HepG2 (cell line): ENCODE measurements at regions not wholly inside any gene's neighbourhood (a gene's known extent, or its start where the extent isn't known, plus 50 kb on each side); places are given as distances from the start of the nearest gene placed in this dataset.

Experiments used
- ATAC-seq: fragments of 200-7000 bp; cut with Tn5 transposase; 3 replicates; pipeline ENCODE4 v1.9.1; 2020; ENCODE audit warnings: mild to moderate bottlenecking, moderate library complexity
- BruUV-seq: library from RNA; stranded (reverse); fragments of 400-500 nt; replicated peaks from 2 replicates; lab custom pipeline; 2021; lab: Mats Ljungman, UMichigan
- CTCF ChIA-PET: fragments of 300-600 bp; formaldehyde crosslinking; extraction: SDS; loops from one replicate; lab custom pipeline; 2021; ENCODE audit warnings: low total read pairs, inconsistent platforms, low intra/inter-chr PET ratio; lab: Yijun Ruan, JAX
- POLR2A ChIA-PET: fragments of 350-600 bp; sonication (Branson Sonifier 250); formaldehyde crosslinking; loops from one replicate; lab custom pipeline; 2020; ENCODE audit warnings: antibody characterized with exemption, inconsistent platforms; lab: Yijun Ruan, JAX
- DNase-seq: peaks from one replicate; pipeline ENCODE4 v3.0.0-alpha.2; 2015; ENCODE audit warnings: low spot score
- FAIRE-seq: peaks from 3 replicates; lab custom pipeline; 2011; peaks lifted over from hg19 to GRCh38; lab: Jason Lieb, UNC
- H2AFZ ChIP-seq: one replicate; pipeline ENCODE4 v1.6.1; 2011; ENCODE audit warnings: low read length, inconsistent platforms
- H3K27ac ChIP-seq: fragments of 300-600 bp; 3 replicates; pipeline ENCODE4 v1.8.0; 2011; ENCODE audit warnings: mixed run types, mild to moderate bottlenecking, mixed read lengths, low read length, inconsistent platforms; ENCODE audit not compliant: insufficient read depth; ENCODE audit errors: extremely low read length
- H3K27me3 ChIP-seq, 2 experiments: fragments of 200-600 bp in 1 of 2; 2 replicates in 1 of 2; 3 replicates in 1 of 2; pipeline versions ENCODE4 v1.6.0 to v1.8.0; 2011; ENCODE audit warnings: low read length in 2 of 2, mild to moderate bottlenecking in 2 of 2, moderate library complexity in 2 of 2, inconsistent platforms in 1 of 2; ENCODE audit not compliant: insufficient read depth in 2 of 2, control insufficient read depth in 1 of 2
- H3K36me3 ChIP-seq, 2 experiments: fragments of 200-600 bp in 1 of 2; replicated peaks in 1 of 2; 2 replicates in 1 of 2; 3 replicates in 1 of 2; pipeline versions ENCODE4 v1.5.1 to v1.8.0; 2011; ENCODE audit warnings: low read length in 2 of 2, inconsistent platforms in 1 of 2; ENCODE audit not compliant: insufficient read depth in 2 of 2, control insufficient read depth in 1 of 2
- H3K4me1 ChIP-seq: 2 replicates; pipeline ENCODE4 v1.5.1; 2012; ENCODE audit warnings: low read length, inconsistent platforms; ENCODE audit not compliant: insufficient read depth
- H3K4me2 ChIP-seq: 2 replicates; pipeline ENCODE4 v1.6.0; 2011; ENCODE audit warnings: low read depth, low read length, inconsistent platforms
- H3K4me3 ChIP-seq, 3 experiments: fragments of 200-600 bp in 1 of 3; sonication (generic), shearing (Covaris generic) in 1 of 3; replicated peaks in 1 of 3; 2 replicates each; pipeline ENCODE4 v1.5.1; 2011 to 2016; ENCODE audit warnings: low read length in 3 of 3, inconsistent platforms in 2 of 3, low read depth in 2 of 3, mild to moderate bottlenecking in 2 of 3, control low read depth in 1 of 3, mixed read lengths in 1 of 3; ENCODE audit not compliant: insufficient read depth in 1 of 3
- H3K79me2 ChIP-seq: one replicate; pipeline ENCODE4 v1.6.1; 2011; ENCODE audit warnings: low read length, inconsistent platforms; ENCODE audit not compliant: insufficient read depth
- H3K9ac ChIP-seq: 2 replicates; pipeline ENCODE4 v1.6.0; 2011; ENCODE audit warnings: mild to moderate bottlenecking, low read depth, low read length, inconsistent platforms; ENCODE audit not compliant: insufficient read depth
- H3K9me3 ChIP-seq: 2 replicates; pipeline ENCODE4 v1.5.1; 2012; ENCODE audit warnings: mild to moderate bottlenecking, low read length
- H4K20me1 ChIP-seq: 2 replicates; pipeline ENCODE4 v1.6.0; 2011; ENCODE audit warnings: inconsistent platforms, mild to moderate bottlenecking, low read length, moderate library complexity; ENCODE audit not compliant: insufficient read depth
- ATM ChIP-seq: fragments of 450-650 bp; IDR thresholded peaks from 2 replicates; pipeline ENCODE4 v1.7.1; 2017; ENCODE audit warnings: mild to moderate bottlenecking, borderline replicate concordance
- MEIS1 ChIP-seq: sonication (generic); formaldehyde crosslinking; IDR thresholded peaks from 2 replicates; pipeline ENCODE4 v1.9.0; 2021; ENCODE audit warnings: mild to moderate bottlenecking, missing genetic modification reagents, moderate library complexity, borderline replicate concordance
- TMF1 ChIP-seq: sonication (generic); formaldehyde crosslinking; IDR thresholded peaks from 2 replicates; pipeline ENCODE4 v1.8.1; 2022; ENCODE audit warnings: low read depth, missing genetic modification reagents
- YEATS4 ChIP-seq: sonication (generic); formaldehyde crosslinking; IDR thresholded peaks from 2 replicates; pipeline ENCODE4 v1.4.0; 2020; ENCODE audit warnings: missing genetic modification reagents, borderline replicate concordance
- ZFP1 ChIP-seq: IDR thresholded peaks from 2 replicates; pipeline ENCODE4 v1.6.1; 2016
- ZNF101 ChIP-seq: sonication (generic); formaldehyde crosslinking; IDR thresholded peaks from 2 replicates; pipeline ENCODE4 v1.4.0; 2020; ENCODE audit warnings: mild to moderate bottlenecking, low read depth, missing genetic modification reagents, borderline replicate concordance
- ZNF274 ChIP-seq: sonication (generic); formaldehyde crosslinking; IDR thresholded peaks from 2 replicates; pipeline ENCODE4 v1.5.1; 2020; ENCODE audit warnings: mild to moderate bottlenecking, missing genetic modification reagents
- ZNF280D ChIP-seq: sonication (generic); formaldehyde crosslinking; IDR thresholded peaks from 2 replicates; pipeline ENCODE4 v1.5.1; 2020; ENCODE audit warnings: mild to moderate bottlenecking, missing genetic modification reagents
- ZNF841 ChIP-seq: sonication (generic); formaldehyde crosslinking; IDR thresholded peaks from 2 replicates; pipeline ENCODE4 v1.8.1; 2023; ENCODE audit warnings: missing genetic modification reagents, borderline replicate concordance
- ZSCAN5A ChIP-seq: sonication (generic); formaldehyde crosslinking; IDR thresholded peaks from 2 replicates; pipeline ENCODE4 v1.8.0; 2022; ENCODE audit warnings: mild to moderate bottlenecking, missing genetic modification reagents, borderline replicate concordance
- WGBS: methylation state at CpG from one replicate; pipeline ENCODE4 v1.1.6; 2017; ENCODE audit warnings: low lambda C conversion rate; 5-methylcytosine and 5-hydroxymethylcytosine counted together
- in situ Hi-C: cut with HindIII; loops from 2 replicates; pipeline ENCODE4 v1.10.0; 2017; ENCODE audit warnings: low pct_unique_long_range_greater_than_20kb; ENCODE audit not compliant: extremely low pct_ligation_motif_present
- intact Hi-C: fragments of 100-400 bp; cut with micrococcal nuclease; formaldehyde crosslinking; loops from one replicate; pipeline ENCODE4 v1.10.0; 2022; ENCODE audit not compliant: unreplicated experiment

- no peak for ATAC-seq
- no peaks in the 10 kb centered on the region for H3K36me3 ChIP-seq
- H2AFZ ChIP-seq = no peak overlapping the region
- H3K9ac ChIP-seq = no peak overlapping the region
- H3K27me3 ChIP-seq = no peaks in the 10 kb centered on the region
- POLR2A ChIA-PET = no interaction called here
- BruUV-seq = no TSS peak
- intact Hi-C loops (no loop called here), in situ Hi-C loops (no loop called here)
- no peak overlapping the region for H3K4me2 ChIP-seq
- no peak for TF ChIP-seq ZFP1 (CRISPR knock-in tag)
- TF ChIP-seq TMF1 (CRISPR knock-in tag) = no peak
- no peak for TF ChIP-seq MEIS1 (CRISPR knock-in tag)
- TF ChIP-seq ZSCAN5A (CRISPR knock-in tag) = no peak
- TF ChIP-seq ZNF841 (CRISPR knock-in tag) = no peak
- no peak for TF ChIP-seq YEATS4
- no peak for TF ChIP-seq ZNF101 (CRISPR knock-in tag)
- TF ChIP-seq ZNF280D (CRISPR knock-in tag) = no peak
- TF ChIP-seq ZNF274 (CRISPR knock-in tag) = no peak
- no peak for TF ChIP-seq ATM
- WGBS = 0% methylated on average over 1 of the region's 6 CpGs
- no peaks in the 10 kb centered on the region for H4K20me1 ChIP-seq
- H3K4me1 ChIP-seq = no peaks in the 10 kb centered on the region
- H3K27ac ChIP-seq = no peak overlapping the region
- FAIRE-seq = no peak
- H3K79me2 ChIP-seq = no peaks in the 10 kb centered on the region
- no peak overlapping the region for H3K4me3 ChIP-seq
- DNase-seq = no peak
- peaks cover 23% of the 10 kb centered on the region for H3K9me3 ChIP-seq
- CTCF ChIA-PET = no interaction called here
Observed at GRCh38 chrX:5305452-5305851, 923.2 kb downstream of the NLGN4X start.
